Liver (tissue), 8 donors: ENCODE measurements at regions not wholly inside any gene's neighbourhood (a gene's known extent, or its start where the extent isn't known, plus 50 kb on each side); places are given as distances from the start of the nearest gene placed in this dataset.

Experiments
- DNase-seq: peaks from one replicate; pipeline ENCODE4 v3.0.0-alpha.2; 2017; ENCODE audit warnings: low spot score
- H3K27ac ChIP-seq, 2 donors: one replicate each; pipeline ENCODE4 v1.7.0; 2013; ENCODE audit warnings: inconsistent platforms in 2 of 2, low read length in 2 of 2, control low read depth in 1 of 2, low read depth in 1 of 2, mild to moderate bottlenecking in 1 of 2
- H3K27me3 ChIP-seq, 4 donors: one replicate each; pipeline versions ENCODE4 v1.6.1 to v1.7.0; 2013; ENCODE audit warnings: low read length in 3 of 4, inconsistent platforms in 1 of 4, mild to moderate bottlenecking in 1 of 4, moderate library complexity in 1 of 4; ENCODE audit not compliant: control insufficient read depth in 4 of 4, insufficient read depth in 4 of 4
- H3K36me3 ChIP-seq, 4 donors: one replicate each; pipeline versions ENCODE4 v1.6.1 to v1.7.0; 2013; ENCODE audit warnings: low read length in 3 of 4, mild to moderate bottlenecking in 3 of 4, low read depth in 1 of 4, moderate library complexity in 1 of 4; ENCODE audit not compliant: control insufficient read depth in 4 of 4, insufficient read depth in 3 of 4
- H3K4me1 ChIP-seq, 4 donors: one replicate each; pipeline versions ENCODE4 v1.6.1 to v1.7.0; 2013; ENCODE audit warnings: low read length in 3 of 4, mild to moderate bottlenecking in 3 of 4, moderate library complexity in 1 of 4; ENCODE audit not compliant: control insufficient read depth in 4 of 4, insufficient read depth in 4 of 4
- H3K4me3 ChIP-seq, 3 donors: one replicate each; pipeline versions ENCODE4 v1.6.1 to v1.7.0; 2013; ENCODE audit warnings: low read length in 3 of 3, control low read depth in 1 of 3, low read depth in 1 of 3, mild to moderate bottlenecking in 1 of 3
- H3K9ac ChIP-seq, 2 donors: one replicate each; pipeline ENCODE4 v1.7.0; 2013; ENCODE audit warnings: low read length in 2 of 2, mild to moderate bottlenecking in 2 of 2, moderate library complexity in 2 of 2, control low read depth in 1 of 2, low read depth in 1 of 2
- H3K9me3 ChIP-seq, 4 donors: one replicate each; pipeline versions ENCODE4 v1.6.1 to v1.7.0; 2013; ENCODE audit warnings: low read length in 3 of 4; ENCODE audit not compliant: control insufficient read depth in 4 of 4
- ATF3 ChIP-seq: IDR thresholded peaks from 2 replicates; pipeline ENCODE4 v1.6.1; 2016; ENCODE audit warnings: antibody characterized with exemption
- CTCF ChIP-seq: fragments of 150-350 bp; IDR thresholded peaks from 2 replicates; pipeline ENCODE4 v1.5.1; 2017; ENCODE audit warnings: improper control_type of control experiment, low read depth, low read length; ENCODE audit not compliant: missing input control
- FOXA2 ChIP-seq: IDR thresholded peaks from 2 replicates; pipeline ENCODE4 v1.6.1; 2016; ENCODE audit warnings: antibody characterized with exemption
- HNF4G ChIP-seq: IDR thresholded peaks from 2 replicates; pipeline ENCODE4 v1.6.1; 2016; ENCODE audit warnings: antibody characterized with exemption
- MAX ChIP-seq: IDR thresholded peaks from 2 replicates; pipeline ENCODE4 v1.6.1; 2016; ENCODE audit warnings: antibody characterized with exemption
- NR2F2 ChIP-seq: IDR thresholded peaks from 2 replicates; pipeline ENCODE4 v1.6.1; 2016; ENCODE audit warnings: antibody characterized with exemption
- REST ChIP-seq: IDR thresholded peaks from 2 replicates; pipeline ENCODE4 v1.6.1; 2016; ENCODE audit warnings: antibody characterized with exemption, mild to moderate bottlenecking
- YY1 ChIP-seq: IDR thresholded peaks from 2 replicates; pipeline ENCODE4 v1.6.1; 2016; ENCODE audit warnings: antibody characterized with exemption, mild to moderate bottlenecking
- WGBS: extraction: QIAGEN DNeasy Blood & Tissue Kit; methylation state at CpG from one replicate; pipeline ENCODE4 v1.1.7; 2013; 5-methylcytosine and 5-hydroxymethylcytosine counted together
- donor health status: healthy.
- donor health status: healthy.
- donor health status: healthy.
- donor health status: healthy.
- donor health status: healthy.

- TF ChIP-seq CTCF = no peak
- no peak for TF ChIP-seq HNF4G
- no peak for TF ChIP-seq FOXA2
Measured at GRCh38 chr4:147328189-147328588, 152.7 kb upstream of the EDNRA start (continued).

GRCh38 chr4:147328756-147329446, 152.0 kb upstream of the EDNRA start:
- Histone ChIP-seq H3K36me3 (no peaks in the 10 kb centered on the region), H3K9me3 (no peaks in the 10 kb centered on the region), H3K27ac (no peak overlapping the region), H3K9ac (no peak overlapping the region), H3K4me3 (no peak overlapping the region), H3K4me1 (no peaks in the 10 kb centered on the region), H3K27me3 (no peaks in the 10 kb centered on the region)
- DNase-seq = no peak
- no peak for TF ChIP-seq CTCF
- no peak for TF ChIP-seq MAX
- no peak for TF ChIP-seq REST
- TF ChIP-seq ATF3 = no peak
- no peak for TF ChIP-seq FOXA2
- TF ChIP-seq YY1 = no peak
- TF ChIP-seq NR2F2 = no peak
- WGBS = 72% methylated on average over 8 of the region's 8 CpGs

GRCh38 chr4:147332091-147332490, 148.8 kb upstream of the EDNRA start:
- no peak for DNase-seq
- H3K4me1 ChIP-seq = no peaks in the 10 kb centered on the region
- no peaks in the 10 kb centered on the region for H3K36me3 ChIP-seq
- H3K4me3 ChIP-seq = no peak overlapping the region
- 79% methylated on average over 1 of the region's 1 CpG for WGBS
- H3K27me3 ChIP-seq = no peaks in the 10 kb centered on the region
- H3K9ac ChIP-seq = no peak overlapping the region
- H3K27ac ChIP-seq = no peak overlapping the region
- TF ChIP-seq YY1 = no peak
- no peaks in the 10 kb centered on the region for H3K9me3 ChIP-seq
